ENCODE measurements at regions not wholly inside any gene's neighbourhood (a gene's known extent, or its start where the extent isn't known, plus 50 kb on each side); places are given as distances from the start of the nearest gene placed in this dataset.

DNA sequence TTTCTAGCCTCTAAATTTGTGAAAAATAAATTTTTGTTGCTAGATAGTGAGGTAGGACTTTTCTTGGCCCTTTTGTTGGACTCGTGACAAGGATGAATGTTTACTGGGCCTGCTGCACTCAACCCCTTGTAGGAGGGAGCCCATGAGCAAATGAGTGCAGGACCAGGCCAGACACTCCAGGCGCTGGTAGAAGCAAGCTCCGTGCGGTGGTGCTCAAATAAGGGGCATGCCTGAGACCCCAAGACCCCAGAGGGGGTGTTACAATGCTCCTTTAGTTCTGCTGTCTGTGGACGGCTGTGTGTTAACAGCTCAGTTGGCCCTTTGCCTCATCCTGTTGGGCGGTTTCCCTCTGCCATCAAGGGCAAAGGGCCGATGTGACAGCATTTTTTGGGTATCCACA lies 1195.3 kb upstream of the PHF14 start:
- TF ChIP-seq POLR2A (IDR thresholded peaks at IDR 0.05) = no peak
- TF ChIP-seq CTCF (IDR thresholded peaks at IDR 0.05) = no peak
